ENCODE measurements at regions not wholly inside any gene's neighbourhood (a gene's known extent, or its start where the extent isn't known, plus 50 kb on each side); places are given as distances from the start of the nearest gene placed in this dataset.
"Not testable (repeated sequence)": the region's sequence is repeated elsewhere in the genome, so short reads cannot be mapped to it uniquely, and the experiment has no call there.

DNA sequence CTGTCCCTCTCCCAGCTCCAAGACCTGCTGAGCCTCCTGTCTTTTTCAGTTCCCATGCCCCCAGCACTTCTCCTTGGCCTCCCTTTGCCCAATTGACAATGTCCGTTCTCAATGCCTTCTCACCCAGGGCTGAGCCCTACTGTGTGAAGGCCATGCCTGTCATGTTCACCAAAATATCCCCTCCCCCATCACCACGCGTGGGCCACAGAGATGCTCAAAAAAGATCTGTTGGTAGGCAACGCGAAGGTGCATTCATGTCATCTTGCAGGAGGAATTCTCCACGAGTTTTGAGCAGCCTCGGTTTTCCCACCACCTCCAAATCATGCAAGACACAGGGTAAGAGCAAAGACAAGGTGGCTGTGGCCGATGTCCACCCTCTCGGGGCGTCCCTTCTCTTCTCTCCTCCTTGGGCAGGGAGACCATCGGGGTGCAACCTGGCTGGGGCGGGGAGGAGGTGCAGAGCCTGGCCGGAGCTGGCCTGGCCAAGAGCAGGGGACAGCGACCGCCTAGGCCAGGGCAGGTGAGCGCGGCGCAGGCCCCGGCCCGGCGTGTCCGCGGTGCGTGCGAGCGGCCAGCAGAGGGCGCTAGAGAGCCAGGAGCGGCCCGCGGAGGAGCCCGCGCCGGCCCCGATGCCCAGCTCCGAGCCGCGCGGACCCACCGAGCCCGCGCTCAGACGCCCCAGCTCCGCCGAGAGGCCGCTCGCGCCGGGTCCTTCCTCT lies 56.3 kb upstream of the KRTAP5-11 start:
- DNase-seq (ENCODE audit: low read depth) = peak; percentile 29

DNA sequence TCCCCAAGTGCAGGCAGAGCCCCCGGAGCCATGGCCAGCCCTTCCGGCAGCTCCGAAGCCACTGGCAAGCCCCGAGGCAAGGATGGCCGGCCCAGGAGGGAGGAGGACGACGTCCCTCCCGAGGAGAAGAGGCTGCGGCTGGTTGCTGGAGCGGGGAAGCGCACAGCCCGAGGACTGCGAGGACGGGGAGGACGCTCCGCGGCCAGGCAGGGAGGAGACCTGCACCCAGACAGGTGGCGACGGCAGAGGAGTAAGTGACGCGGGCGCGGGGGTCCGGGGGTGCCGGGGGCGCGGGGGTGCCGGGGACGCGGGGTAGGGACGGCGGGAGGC lies 56.8 kb upstream of the KRTAP5-11 start:
- not testable (repeated sequence) for DNase-seq (ENCODE audit: low read depth)

GRCh38 chr11:71639916-71640315 lies 57.2 kb upstream of the KRTAP5-11 start:
- DNase-seq (ENCODE audit: low read depth) = not testable (repeated sequence)

DNA sequence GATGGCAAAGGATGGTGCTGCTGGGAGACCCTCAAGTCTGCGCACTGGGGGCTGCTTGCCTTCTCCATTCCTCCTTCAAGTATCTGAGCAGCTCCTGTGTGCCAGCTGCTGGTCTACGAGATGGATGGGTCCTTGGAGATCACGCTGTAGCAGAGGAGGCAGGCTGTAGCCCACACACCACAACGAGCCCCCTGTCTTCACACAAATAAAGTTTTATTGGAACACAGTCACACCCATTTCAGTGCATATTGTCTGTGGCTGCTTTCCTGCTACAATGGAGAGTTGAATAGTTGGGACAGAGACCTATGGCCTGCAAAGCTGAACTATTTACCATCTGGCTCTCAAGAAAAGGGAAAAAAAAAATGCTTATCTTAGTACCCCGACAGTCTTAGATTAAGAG lies 64.4 kb upstream of the KRTAP5-11 start:
- DNase-seq (ENCODE audit: low read depth) = not testable (repeated sequence)

- DNase-seq (ENCODE audit: low read depth) = not testable (repeated sequence)
Measured at GRCh38 chr11:71652998-71653397, 70.3 kb upstream of the KRTAP5-11 start.

- DNase-seq (ENCODE audit: low read depth) = not testable (repeated sequence)
Measured at GRCh38 chr11:71654423-71654822, 71.7 kb upstream of the KRTAP5-11 start.

- not testable (repeated sequence) for DNase-seq (ENCODE audit: low read depth)
Measured at GRCh38 chr11:71655041-71655440, 72.4 kb upstream of the KRTAP5-11 start.

- not testable (repeated sequence) for DNase-seq (ENCODE audit: low read depth)
Measured at GRCh38 chr11:71656513-71656912, 73.8 kb upstream of the KRTAP5-11 start.

- not testable (repeated sequence) for DNase-seq (ENCODE audit: low read depth)
Measured at GRCh38 chr11:71664941-71665340, 82.3 kb upstream of the KRTAP5-11 start.

DNA sequence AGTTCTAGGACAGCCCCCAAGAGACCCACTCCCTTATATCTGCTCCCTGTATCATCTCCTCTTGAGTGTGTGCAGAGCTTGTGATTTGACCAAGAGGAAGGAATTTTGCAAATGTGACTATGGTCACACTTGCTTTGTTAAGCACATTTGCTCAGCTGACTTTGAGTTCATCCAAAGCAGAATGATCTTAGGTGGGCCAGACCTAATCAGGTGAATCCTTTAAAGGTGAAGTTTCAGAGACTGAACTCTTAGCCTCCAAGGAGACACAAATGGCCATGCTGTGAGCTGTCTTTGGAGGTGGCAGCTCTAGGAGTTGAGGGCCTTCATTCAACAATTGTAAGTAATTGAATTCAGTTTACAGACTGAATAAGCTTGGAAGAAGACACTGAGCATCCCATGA lies 115.4 kb upstream of the KRTAP5-11 start:
- DNase-seq (ENCODE audit: low read depth) = not testable (repeated sequence)

DNA sequence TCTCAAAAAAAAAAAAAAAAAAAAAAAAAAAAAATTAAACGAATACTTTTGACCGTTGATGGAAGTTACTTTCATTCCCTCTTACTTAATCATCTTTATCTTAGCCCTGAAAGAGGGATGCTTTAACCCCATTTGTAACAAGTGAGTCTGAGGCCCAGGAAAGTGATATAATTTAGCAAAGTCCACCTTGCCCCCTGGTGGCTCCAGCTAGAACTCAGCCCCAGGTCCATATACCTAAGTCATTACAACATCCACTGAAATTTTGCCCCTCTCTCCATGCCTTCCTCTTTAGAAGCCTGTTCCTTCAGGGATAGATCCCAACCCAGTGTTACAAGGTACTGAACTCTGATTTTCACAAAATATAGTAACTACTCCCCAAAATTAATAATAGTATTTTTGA lies 116.3 kb upstream of the KRTAP5-11 start:
- not testable (repeated sequence) for DNase-seq (ENCODE audit: low read depth)

DNA sequence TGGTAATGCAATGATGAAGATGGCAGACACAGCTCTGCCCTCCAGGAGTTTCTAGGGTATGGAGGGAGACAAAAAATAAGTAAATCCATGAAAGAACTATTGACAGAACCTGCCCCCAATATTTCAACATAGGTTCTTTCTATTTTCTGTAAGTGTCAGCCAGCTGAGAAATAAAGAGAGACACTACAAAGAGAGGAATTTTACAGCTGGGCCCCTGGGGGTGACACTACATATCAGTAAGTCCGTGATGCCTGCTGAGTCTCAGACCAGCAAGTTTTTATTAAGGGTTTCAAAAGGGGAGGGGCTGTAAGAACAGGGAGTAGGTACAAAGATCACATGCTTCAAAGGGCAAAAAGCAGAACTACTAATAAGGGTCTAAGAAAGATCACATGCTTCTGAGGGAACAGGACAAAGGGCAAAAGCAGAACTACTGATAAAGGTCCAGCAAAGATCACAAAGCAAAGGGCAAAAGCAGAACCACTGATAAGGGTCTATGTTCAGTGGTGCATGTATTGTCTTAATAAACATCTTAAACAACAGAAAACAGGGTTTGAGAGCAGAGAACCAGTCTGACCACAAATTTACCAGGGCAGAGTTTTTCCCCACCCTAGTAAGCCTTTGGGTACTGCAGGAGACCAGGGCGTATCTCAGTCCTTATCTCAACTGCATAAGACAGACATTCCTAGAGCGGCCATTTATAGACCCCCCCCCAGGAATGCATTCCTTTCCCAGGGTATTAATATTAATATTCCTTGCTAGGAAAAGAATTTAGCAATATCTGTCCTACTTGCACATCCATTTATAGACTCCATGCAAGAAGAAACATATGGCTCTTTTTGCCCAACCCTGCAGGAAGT lies 119.0 kb upstream of the KRTAP5-11 start:
- DNase-seq (ENCODE audit: low read depth) = not testable (repeated sequence)

DNA sequence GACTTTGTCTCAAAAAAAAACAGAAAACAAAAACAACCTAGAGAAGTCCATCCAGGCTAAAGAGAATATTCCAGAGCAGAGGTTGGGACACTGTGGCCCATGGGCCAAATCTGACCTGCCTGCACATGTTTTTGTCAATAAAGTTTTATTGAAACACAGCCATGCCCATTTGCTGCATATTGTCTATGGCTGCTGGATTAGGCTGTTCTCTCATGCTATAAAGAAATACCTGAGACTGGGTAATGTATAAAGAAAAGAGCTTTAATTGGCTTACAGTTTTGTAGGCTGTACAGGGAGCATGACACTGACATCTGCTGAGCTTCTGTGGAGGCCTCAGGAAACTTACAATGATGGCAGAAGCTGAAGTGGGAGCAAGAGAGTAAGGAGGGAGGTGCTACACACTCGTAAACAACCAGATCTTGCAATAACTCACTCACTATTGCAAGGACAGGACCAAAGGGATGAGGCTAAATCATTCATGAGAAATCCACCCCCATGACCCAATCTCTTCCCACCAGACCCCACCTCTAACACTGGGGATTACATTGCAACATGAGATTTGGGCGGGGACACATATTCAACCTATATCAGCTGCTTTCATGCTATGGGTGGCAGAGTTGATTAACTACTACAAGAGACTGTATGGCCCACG lies 122.5 kb upstream of the KRTAP5-11 start:
- DNase-seq (ENCODE audit: low read depth) = not testable (repeated sequence)

DNA sequence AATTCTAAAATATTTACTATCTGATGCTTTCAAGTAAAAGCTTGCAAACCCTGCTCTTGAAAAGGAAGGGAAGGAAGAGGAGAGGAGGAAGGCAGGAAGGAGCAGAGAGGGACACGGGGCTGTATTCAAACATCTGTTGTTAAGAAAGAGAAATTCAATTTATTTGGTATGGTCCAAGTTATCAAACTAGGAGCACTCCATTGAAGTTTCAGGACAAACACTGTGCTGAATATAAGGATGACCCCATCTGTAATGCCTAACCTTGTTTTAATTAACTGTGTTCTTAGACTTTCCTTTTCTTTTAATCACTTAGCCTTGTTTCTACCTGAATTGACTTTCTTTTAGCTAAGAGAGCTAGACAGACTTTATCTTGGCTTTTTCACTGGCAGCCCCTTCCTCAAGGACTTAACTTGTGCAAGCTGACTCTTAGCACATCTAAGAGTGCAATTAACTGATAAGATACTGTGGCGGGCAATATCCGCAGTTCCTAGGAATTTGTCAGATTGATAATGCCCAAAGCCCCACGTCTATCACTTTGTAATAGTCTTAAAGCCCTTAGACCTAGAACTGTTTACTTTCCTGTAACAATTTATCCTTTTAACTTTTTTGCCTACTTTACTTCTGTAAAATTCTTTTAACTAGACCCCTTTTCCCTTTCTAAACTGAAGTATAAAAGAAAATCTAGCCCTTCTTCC lies 123.2 kb upstream of the KRTAP5-11 start:
- not testable (repeated sequence) for DNase-seq (ENCODE audit: low read depth)

- DNase-seq (ENCODE audit: low read depth) = not testable (repeated sequence)
Measured at GRCh38 chr11:71707083-71707482, 124.4 kb upstream of the KRTAP5-11 start.

DNA sequence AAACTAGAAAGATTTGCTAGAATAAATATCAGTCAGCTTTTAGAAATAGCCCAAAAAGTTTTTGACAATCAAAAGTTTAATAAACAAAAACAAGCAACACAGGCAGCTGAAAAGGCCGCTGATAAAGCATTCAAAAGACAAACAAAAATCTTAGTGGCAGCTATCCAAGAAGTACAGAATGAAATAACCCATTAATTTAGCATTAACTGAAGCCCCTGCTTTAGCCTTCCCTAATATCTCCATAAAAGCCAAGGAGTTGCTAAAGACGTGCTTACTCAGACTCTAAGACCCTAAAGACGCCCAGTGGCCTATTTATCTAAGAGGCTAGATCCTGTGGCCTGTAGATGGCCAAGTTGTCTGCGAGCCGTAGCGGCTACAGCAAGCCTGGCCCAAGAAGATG lies 123.5 kb upstream of the DEFB108B start:
- DNase-seq (ENCODE audit: low read depth) = not testable (repeated sequence)

- DNase-seq (ENCODE audit: low read depth) = peak; percentile 2
Measured at GRCh38 chr11:71710171-71710671, 122.8 kb upstream of the DEFB108B start.

DNA sequence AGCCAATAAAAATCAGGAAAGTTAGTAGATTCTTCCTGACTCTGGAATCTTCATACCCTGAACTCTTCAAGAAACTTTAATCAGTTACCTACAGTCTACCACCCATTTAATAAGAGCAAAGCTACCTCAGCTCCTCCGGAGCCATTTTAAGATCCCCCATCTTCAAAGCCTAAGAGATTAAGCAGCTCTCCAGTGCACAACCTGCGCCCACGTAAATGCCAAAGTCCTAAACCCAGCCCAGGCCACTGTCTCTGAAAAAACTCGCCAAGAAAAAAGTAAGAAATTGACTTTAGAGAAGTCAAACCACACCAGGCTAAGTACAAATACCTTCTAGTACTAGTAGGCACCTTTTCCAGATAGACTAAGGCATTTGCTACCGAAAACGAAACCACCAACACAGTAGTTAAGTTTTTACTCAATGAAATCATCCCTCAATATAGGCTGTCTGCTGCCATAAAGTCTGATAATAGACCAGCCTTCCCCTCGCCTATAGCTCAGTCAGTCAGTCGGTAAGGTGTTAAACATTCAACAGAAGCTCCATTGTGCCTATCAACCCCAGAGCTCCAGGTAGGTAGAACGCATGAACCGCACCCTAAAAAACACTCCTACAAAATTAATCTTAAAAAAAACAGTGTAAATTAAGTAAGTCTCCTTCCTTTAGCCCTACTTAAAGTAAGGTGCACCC lies 122.2 kb upstream of the DEFB108B start:
- DNase-seq (ENCODE audit: low read depth) = not testable (repeated sequence)

DNA sequence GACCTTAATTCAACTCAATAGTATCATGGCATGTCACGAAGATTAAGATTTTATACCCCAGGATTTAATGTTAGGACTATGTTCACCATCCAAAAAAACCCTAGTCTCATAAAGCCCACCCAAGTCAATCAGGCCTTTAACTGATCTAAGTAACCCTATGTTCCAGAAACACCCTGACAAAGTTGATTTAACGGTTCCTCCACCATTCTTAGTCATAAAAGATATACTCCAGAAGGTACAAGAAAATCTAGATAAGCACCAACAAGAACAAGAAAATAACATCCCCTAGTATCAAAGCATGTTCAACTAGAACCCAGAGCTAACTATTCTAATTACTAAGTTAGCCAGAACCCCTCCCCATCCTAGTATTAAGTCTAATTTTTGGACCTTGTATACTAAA lies 120.7 kb upstream of the DEFB108B start:
- not testable (repeated sequence) for DNase-seq (ENCODE audit: low read depth)

DNA sequence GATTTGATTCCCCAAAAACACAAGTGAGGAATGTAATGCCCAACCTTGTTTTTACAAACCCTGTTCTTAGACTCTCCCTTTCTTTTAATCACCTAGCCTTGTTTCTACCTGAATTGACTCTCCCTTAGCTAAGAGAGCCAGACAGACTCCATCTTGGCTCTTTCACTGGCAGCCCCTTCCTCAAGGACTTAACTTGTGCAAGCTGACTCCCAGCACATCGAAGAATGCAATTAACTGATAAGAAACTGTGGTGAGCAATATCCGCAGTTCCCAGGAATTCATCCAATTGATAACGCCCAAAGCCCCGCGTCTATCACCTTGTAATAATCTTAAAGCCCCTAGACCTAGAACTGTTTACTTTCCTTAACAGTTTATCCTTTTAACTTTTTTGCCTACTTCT lies 120.2 kb upstream of the DEFB108B start:
- DNase-seq (ENCODE audit: low read depth) = not testable (repeated sequence)

Measured in myocyte (in vitro differentiated cells).